ENCODE measurements at regions not wholly inside any gene's neighbourhood (a gene's known extent, or its start where the extent isn't known, plus 50 kb on each side); places are given as distances from the start of the nearest gene placed in this dataset.

DNA sequence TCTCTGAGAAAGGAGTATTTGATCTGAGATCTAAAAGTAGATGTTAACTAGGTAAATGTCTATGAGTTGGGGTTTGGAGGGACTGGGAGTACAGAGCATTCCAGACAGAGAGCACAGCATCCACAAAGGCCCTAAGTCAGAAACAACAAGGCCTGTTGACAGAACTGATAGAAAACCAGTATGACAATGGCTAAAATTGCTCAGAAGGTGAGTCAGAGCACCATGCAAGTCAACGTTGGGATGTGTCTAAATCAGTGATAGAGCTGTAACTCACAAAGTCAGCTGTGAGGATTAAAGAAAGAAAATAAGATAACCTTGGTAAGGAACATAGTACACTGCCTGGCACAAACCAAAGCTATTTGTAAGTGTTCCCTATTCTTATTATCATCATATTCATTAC lies 124.0 kb downstream of the CETN3 start:
- TF ChIP-seq, protein P1, sequence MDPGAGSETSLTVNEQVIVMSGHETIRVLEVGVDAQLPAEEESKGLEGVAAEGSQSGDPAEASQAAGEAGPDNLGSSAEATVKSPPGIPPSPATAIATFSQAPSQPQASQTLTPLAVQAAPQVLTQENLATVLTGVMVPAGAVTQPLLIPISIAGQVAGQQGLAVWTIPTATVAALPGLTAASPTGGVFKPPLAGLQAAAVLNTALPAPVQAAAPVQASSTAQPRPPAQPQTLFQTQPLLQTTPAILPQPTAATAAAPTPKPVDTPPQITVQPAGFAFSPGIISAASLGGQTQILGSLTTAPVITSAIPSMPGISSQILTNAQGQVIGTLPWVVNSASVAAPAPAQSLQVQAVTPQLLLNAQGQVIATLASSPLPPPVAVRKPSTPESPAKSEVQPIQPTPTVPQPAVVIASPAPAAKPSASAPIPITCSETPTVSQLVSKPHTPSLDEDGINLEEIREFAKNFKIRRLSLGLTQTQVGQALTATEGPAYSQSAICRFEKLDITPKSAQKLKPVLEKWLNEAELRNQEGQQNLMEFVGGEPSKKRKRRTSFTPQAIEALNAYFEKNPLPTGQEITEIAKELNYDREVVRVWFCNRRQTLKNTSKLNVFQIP (CRISPR knock-in tag; IDR thresholded peaks at IDR 0.05; ENCODE audit: borderline replicate concordance, low read depth) = no peak
- TF ChIP-seq ZFP30 (CRISPR knock-in tag; IDR thresholded peaks at IDR 0.05) = no peak
- no peak for TF ChIP-seq CSRNP3 (CRISPR knock-in tag; IDR thresholded peaks at IDR 0.05)
- TF ChIP-seq ZNF8 (CRISPR knock-in tag; IDR thresholded peaks at IDR 0.05) = no peak
- no peak for TF ChIP-seq SNAI2 (CRISPR knock-in tag; IDR thresholded peaks at IDR 0.05)
- no peak for TF ChIP-seq RARB (CRISPR knock-in tag; IDR thresholded peaks at IDR 0.05)
- TF ChIP-seq, protein P2, sequence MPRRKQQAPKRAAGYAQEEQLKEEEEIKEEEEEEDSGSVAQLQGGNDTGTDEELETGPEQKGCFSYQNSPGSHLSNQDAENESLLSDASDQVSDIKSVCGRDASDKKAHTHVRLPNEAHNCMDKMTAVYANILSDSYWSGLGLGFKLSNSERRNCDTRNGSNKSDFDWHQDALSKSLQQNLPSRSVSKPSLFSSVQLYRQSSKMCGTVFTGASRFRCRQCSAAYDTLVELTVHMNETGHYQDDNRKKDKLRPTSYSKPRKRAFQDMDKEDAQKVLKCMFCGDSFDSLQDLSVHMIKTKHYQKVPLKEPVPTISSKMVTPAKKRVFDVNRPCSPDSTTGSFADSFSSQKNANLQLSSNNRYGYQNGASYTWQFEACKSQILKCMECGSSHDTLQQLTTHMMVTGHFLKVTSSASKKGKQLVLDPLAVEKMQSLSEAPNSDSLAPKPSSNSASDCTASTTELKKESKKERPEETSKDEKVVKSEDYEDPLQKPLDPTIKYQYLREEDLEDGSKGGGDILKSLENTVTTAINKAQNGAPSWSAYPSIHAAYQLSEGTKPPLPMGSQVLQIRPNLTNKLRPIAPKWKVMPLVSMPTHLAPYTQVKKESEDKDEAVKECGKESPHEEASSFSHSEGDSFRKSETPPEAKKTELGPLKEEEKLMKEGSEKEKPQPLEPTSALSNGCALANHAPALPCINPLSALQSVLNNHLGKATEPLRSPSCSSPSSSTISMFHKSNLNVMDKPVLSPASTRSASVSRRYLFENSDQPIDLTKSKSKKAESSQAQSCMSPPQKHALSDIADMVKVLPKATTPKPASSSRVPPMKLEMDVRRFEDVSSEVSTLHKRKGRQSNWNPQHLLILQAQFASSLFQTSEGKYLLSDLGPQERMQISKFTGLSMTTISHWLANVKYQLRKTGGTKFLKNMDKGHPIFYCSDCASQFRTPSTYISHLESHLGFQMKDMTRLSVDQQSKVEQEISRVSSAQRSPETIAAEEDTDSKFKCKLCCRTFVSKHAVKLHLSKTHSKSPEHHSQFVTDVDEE (CRISPR knock-in tag; IDR thresholded peaks at IDR 0.05) = no peak
- no peak for TF ChIP-seq ESRRG (CRISPR knock-in tag; IDR thresholded peaks at IDR 0.05)
- no peak for TF ChIP-seq BACH2 (CRISPR knock-in tag; IDR thresholded peaks at IDR 0.05; ENCODE audit: borderline replicate concordance)
- TF ChIP-seq CREB5 (CRISPR knock-in tag; IDR thresholded peaks at IDR 0.05; ENCODE audit: low read depth) = no peak
- no peak for TF ChIP-seq ZC3H10 (CRISPR knock-in tag; IDR thresholded peaks at IDR 0.05)
- no peak for TF ChIP-seq TCF4 (CRISPR knock-in tag; IDR thresholded peaks at IDR 0.05; ENCODE audit: borderline replicate concordance)
- TF ChIP-seq GLIS3 (CRISPR knock-in tag; IDR thresholded peaks at IDR 0.05) = no peak
- TF ChIP-seq ARNTL (CRISPR knock-in tag; IDR thresholded peaks at IDR 0.05; ENCODE audit: borderline replicate concordance, low read depth) = no peak
- no peak for TF ChIP-seq OSR1 (CRISPR knock-in tag; IDR thresholded peaks at IDR 0.05)
- no peak for TF ChIP-seq ZNF565 (CRISPR knock-in tag; conservative IDR thresholded peaks at IDR 0.05; ENCODE audit: low read depth)
- TF ChIP-seq, protein P3, sequence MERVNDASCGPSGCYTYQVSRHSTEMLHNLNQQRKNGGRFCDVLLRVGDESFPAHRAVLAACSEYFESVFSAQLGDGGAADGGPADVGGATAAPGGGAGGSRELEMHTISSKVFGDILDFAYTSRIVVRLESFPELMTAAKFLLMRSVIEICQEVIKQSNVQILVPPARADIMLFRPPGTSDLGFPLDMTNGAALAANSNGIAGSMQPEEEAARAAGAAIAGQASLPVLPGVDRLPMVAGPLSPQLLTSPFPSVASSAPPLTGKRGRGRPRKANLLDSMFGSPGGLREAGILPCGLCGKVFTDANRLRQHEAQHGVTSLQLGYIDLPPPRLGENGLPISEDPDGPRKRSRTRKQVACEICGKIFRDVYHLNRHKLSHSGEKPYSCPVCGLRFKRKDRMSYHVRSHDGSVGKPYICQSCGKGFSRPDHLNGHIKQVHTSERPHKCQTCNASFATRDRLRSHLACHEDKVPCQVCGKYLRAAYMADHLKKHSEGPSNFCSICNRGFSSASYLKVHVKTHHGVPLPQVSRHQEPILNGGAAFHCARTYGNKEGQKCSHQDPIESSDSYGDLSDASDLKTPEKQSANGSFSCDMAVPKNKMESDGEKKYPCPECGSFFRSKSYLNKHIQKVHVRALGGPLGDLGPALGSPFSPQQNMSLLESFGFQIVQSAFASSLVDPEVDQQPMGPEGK (CRISPR knock-in tag; IDR thresholded peaks at IDR 0.05; ENCODE audit: borderline replicate concordance) = no peak
- no peak for TF ChIP-seq CSDC2 (CRISPR knock-in tag; IDR thresholded peaks at IDR 0.05)

DNA sequence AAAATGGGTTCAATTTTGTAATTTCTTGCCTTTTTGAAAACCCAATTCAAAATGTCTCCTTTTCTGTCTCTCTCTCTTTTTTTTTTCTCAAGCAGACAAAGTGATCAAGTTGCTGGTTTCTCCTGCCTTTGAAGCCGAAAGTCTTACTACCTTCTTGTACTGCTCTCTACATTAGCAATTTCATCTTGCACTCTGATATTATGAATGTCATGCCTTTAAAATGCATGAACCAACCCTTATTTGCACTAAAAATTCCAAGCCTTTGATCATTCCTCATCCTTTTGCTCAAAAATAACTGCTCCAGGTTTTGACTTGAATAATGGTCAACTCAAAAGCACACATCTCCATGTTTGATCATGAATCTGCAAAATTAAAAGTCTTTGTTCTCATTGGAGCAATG lies 125.2 kb downstream of the CETN3 start:
- no peak for ATAC-seq
- TF ChIP-seq, protein P2 (CRISPR knock-in tag; IDR thresholded peaks at IDR 0.05) = no peak
- TF ChIP-seq ARNTL (CRISPR knock-in tag; IDR thresholded peaks at IDR 0.05; ENCODE audit: borderline replicate concordance, low read depth) = no peak
- no peak for TF ChIP-seq TCF4 (CRISPR knock-in tag; IDR thresholded peaks at IDR 0.05; ENCODE audit: borderline replicate concordance)
- no peak for TF ChIP-seq PPARA (CRISPR knock-in tag; IDR thresholded peaks at IDR 0.05; ENCODE audit: borderline replicate concordance)
- no peak for TF ChIP-seq ZC3H10 (CRISPR knock-in tag; IDR thresholded peaks at IDR 0.05)
- TF ChIP-seq RARB (CRISPR knock-in tag; IDR thresholded peaks at IDR 0.05) = no peak

More for the DNA sequence above, 124.0 kb downstream of the CETN3 start:
- no peak for ATAC-seq
